H1 (cell line): ENCODE measurements at regions not wholly inside any gene's neighbourhood (a gene's known extent, or its start where the extent isn't known, plus 50 kb on each side); places are given as distances from the start of the nearest gene placed in this dataset.
A peak's percentile ranks its signal among the peaks of the same experiment; 100 is the strongest.

Experiments
- CTCF ChIA-PET: fragments of 300-600 bp; sonication (Branson Sonifier 250); formaldehyde crosslinking; loops from one replicate; lab custom pipeline; 2021; ENCODE audit not compliant: partially characterized antibody; lab: Charles Lee
- POLR2A ChIA-PET: fragments of 300-600 bp; sonication (Branson Sonifier 250); formaldehyde crosslinking; loops from one replicate; lab custom pipeline; 2021; ENCODE audit warnings: inconsistent platforms; ENCODE audit not compliant: partially characterized antibody; lab: Charles Lee
- DNase-seq, 2 experiments: peaks; one replicate each; pipeline versions ENCODE4 v3.0.0 to v3.0.0-alpha.2; 2010 to 2022; ENCODE audit warnings: low spot score in 2 of 2, low read depth in 1 of 2, mixed read lengths in 1 of 2
- FAIRE-seq: peaks from 2 replicates; lab custom pipeline; 2011; peaks lifted over from hg19 to GRCh38; lab: Jason Lieb, UNC
- H2AFZ ChIP-seq: 2 replicates; pipeline ENCODE4 v1.8.1; 2012; ENCODE audit warnings: low read length, inconsistent platforms
- H2AK5ac ChIP-seq: 2 replicates; pipeline ENCODE4 v1.6.1; 2013; ENCODE audit warnings: low read depth, low read length
- H2BK120ac ChIP-seq: replicated peaks from 2 replicates; pipeline ENCODE3; 2013; ENCODE audit warnings: low read depth, low read length, inconsistent platforms
- H2BK12ac ChIP-seq: 2 replicates; pipeline ENCODE4 v1.6.1; 2013; ENCODE audit warnings: low read depth, low read length
- H2BK15ac ChIP-seq: 2 replicates; pipeline ENCODE4 v1.6.1; 2013; ENCODE audit warnings: low read length
- H2BK20ac ChIP-seq: 2 replicates; pipeline ENCODE4 v1.6.1; 2013; ENCODE audit warnings: low read length
- H2BK5ac ChIP-seq: 2 replicates; pipeline ENCODE4 v1.6.1; 2013; ENCODE audit warnings: low read depth, low read length
- H3K14ac ChIP-seq: 2 replicates; pipeline ENCODE4 v1.6.1; 2013; ENCODE audit warnings: inconsistent platforms; ENCODE audit not compliant: insufficient read length
- H3K18ac ChIP-seq: 2 replicates; pipeline ENCODE4 v1.6.1; 2013; ENCODE audit warnings: low read length; ENCODE audit errors: extremely low read depth
- H3K23ac ChIP-seq: 2 replicates; pipeline ENCODE4 v1.6.1; 2013; ENCODE audit warnings: inconsistent platforms; ENCODE audit not compliant: insufficient read length
- H3K23me2 ChIP-seq: 2 replicates; pipeline ENCODE4 v1.6.1; 2013; ENCODE audit warnings: low read depth, low read length
- H3K27ac ChIP-seq: 2 replicates; pipeline ENCODE4 v1.6.1; 2011; ENCODE audit warnings: low read depth, low read length, inconsistent platforms
- H3K27me3 ChIP-seq, 4 experiments: replicated peaks in 1 of 4; 1 replicate in 1 of 4; 2 replicates in 3 of 4; pipeline versions ENCODE4 v1.6.1 to v1.8.1; 2011 to 2013; ENCODE audit warnings: low read length in 3 of 4, mild to moderate bottlenecking in 3 of 4, inconsistent platforms in 2 of 4, mixed read lengths in 2 of 4, moderate library complexity in 1 of 4; ENCODE audit not compliant: control insufficient read depth in 3 of 4, insufficient read depth in 3 of 4; ENCODE audit errors: extremely low read depth in 1 of 4
- H3K36me3 ChIP-seq, 4 experiments: 2 replicates each; pipeline versions ENCODE4 v1.6.1 to v1.8.1; 2011 to 2013; ENCODE audit warnings: mild to moderate bottlenecking in 4 of 4, low read length in 3 of 4, moderate library complexity in 2 of 4, control low read depth in 1 of 4, inconsistent platforms in 1 of 4; ENCODE audit not compliant: insufficient read depth in 4 of 4, control insufficient read depth in 2 of 4
- H3K4ac ChIP-seq: replicated peaks from 2 replicates; pipeline ENCODE3; 2013; ENCODE audit warnings: low read length, low read depth, mixed read lengths, inconsistent platforms; ENCODE audit not compliant: insufficient read length
- H3K4me1 ChIP-seq, 4 experiments: replicated peaks in 1 of 4; 1 replicate in 1 of 4; 2 replicates in 3 of 4; pipeline versions ENCODE4 v1.6.1 to v1.8.1; 2011 to 2013; ENCODE audit warnings: low read length in 3 of 4, inconsistent platforms in 2 of 4, mixed read lengths in 1 of 4; ENCODE audit not compliant: insufficient read depth in 4 of 4, control insufficient read depth in 3 of 4
- H3K4me2 ChIP-seq, 2 experiments: 2 replicates each; pipeline versions ENCODE4 v1.6.1 to v1.8.1; 2011 to 2013; ENCODE audit warnings: low read depth in 2 of 2, low read length in 2 of 2, control low read depth in 1 of 2, inconsistent platforms in 1 of 2, mild to moderate bottlenecking in 1 of 2; ENCODE audit not compliant: insufficient read depth in 1 of 2
- H3K4me3 ChIP-seq, 4 experiments: fragments of 200-600, 300-600 bp in 1 of 4; sonication (generic), shearing (Covaris generic), sonication (Bioruptor Twin) in 1 of 4; 2 replicates each; pipeline versions ENCODE4 v1.5.1 to v1.8.1; 2011 to 2016; ENCODE audit warnings: low read length in 4 of 4, low read depth in 3 of 4, control low read depth in 2 of 4, inconsistent platforms in 2 of 4, mild to moderate bottlenecking in 2 of 4, mixed read lengths in 1 of 4, moderate library complexity in 1 of 4; ENCODE audit not compliant: insufficient read depth in 2 of 4; ENCODE audit errors: extremely low read depth in 1 of 4
- H3K56ac ChIP-seq: replicated peaks from 2 replicates; pipeline ENCODE3; 2013; ENCODE audit warnings: low read depth, mild to moderate bottlenecking, mixed read lengths, low read length, inconsistent platforms; ENCODE audit not compliant: insufficient read length
- H3K79me1 ChIP-seq: 2 replicates; pipeline ENCODE4 v1.6.1; 2013; ENCODE audit warnings: low read depth, low read length, control low read depth
- H3K79me2 ChIP-seq, 2 experiments: 2 replicates each; pipeline versions ENCODE4 v1.6.1 to v1.8.1; 2012 to 2013; ENCODE audit warnings: low read length in 2 of 2, mild to moderate bottlenecking in 2 of 2, inconsistent platforms in 1 of 2; ENCODE audit not compliant: insufficient read depth in 2 of 2, control insufficient read depth in 1 of 2
- H3K9ac ChIP-seq, 4 experiments: replicated peaks in 1 of 4; 1 replicate in 1 of 4; 2 replicates in 3 of 4; pipeline versions ENCODE4 v1.6.1 to v1.8.1; 2011 to 2013; ENCODE audit warnings: low read depth in 3 of 4, low read length in 3 of 4, control low read depth in 2 of 4, mild to moderate bottlenecking in 2 of 4, moderate library complexity in 2 of 4, inconsistent platforms in 1 of 4; ENCODE audit errors: extremely low read depth in 1 of 4
- H3K9me3 ChIP-seq, 2 experiments: 2 replicates each; pipeline versions ENCODE4 v1.6.1 to v1.8.1; 2012 to 2013; ENCODE audit warnings: mild to moderate bottlenecking in 2 of 2, moderate library complexity in 2 of 2, control low read depth in 1 of 2, inconsistent platforms in 1 of 2, low read depth in 1 of 2, low read length in 1 of 2, mixed read lengths in 1 of 2; ENCODE audit not compliant: insufficient read depth in 2 of 2
- H4K20me1 ChIP-seq, 2 experiments: replicated peaks in 1 of 2; 2 replicates each; pipeline versions ENCODE3 to v1.8.1; 2011 to 2013; ENCODE audit warnings: inconsistent platforms in 2 of 2, low read length in 2 of 2, mild to moderate bottlenecking in 1 of 2; ENCODE audit not compliant: insufficient read depth in 2 of 2, control insufficient read depth in 1 of 2
- H4K5ac ChIP-seq: 2 replicates; pipeline ENCODE4 v1.6.1; 2013; ENCODE audit warnings: low read length, low read depth, mixed read lengths, inconsistent platforms; ENCODE audit not compliant: insufficient read length
- H4K8ac ChIP-seq: 2 replicates; pipeline ENCODE4 v1.8.0; 2013; ENCODE audit warnings: mild to moderate bottlenecking, moderate library complexity, low read length, inconsistent platforms; ENCODE audit not compliant: insufficient read depth; ENCODE audit errors: extremely low read depth
- H4K91ac ChIP-seq: replicated peaks from 2 replicates; pipeline ENCODE3; 2013; ENCODE audit warnings: low read length, mixed read lengths, inconsistent platforms; ENCODE audit not compliant: insufficient read length
- BACH1 ChIP-seq: IDR thresholded peaks from 2 replicates; pipeline ENCODE4 v1.6.1; 2012; ENCODE audit warnings: low read length, improper control_type of control experiment
- CBX5 ChIP-seq: fragments of 300-800, 300-1000 bp; sonication (generic); IDR thresholded peaks from 2 replicates; pipeline ENCODE4 v1.7.1; 2016; ENCODE audit warnings: antibody characterized with exemption, low read length, low read depth
- CBX8 ChIP-seq: fragments of 300-800, 300-1000 bp; sonication (generic); IDR thresholded peaks from 2 replicates; pipeline ENCODE4 v1.7.1; 2016; ENCODE audit warnings: low read depth, low read length, borderline replicate concordance
- CEBPB ChIP-seq: IDR thresholded peaks from 2 replicates; pipeline ENCODE4 v1.6.1; 2012; ENCODE audit warnings: low read depth, low read length
- EGR1 ChIP-seq: IDR thresholded peaks from 2 replicates; pipeline ENCODE4 v1.6.1; 2011; ENCODE audit warnings: low read depth, low read length, borderline replicate concordance
- GABPA ChIP-seq: IDR thresholded peaks from 2 replicates; pipeline ENCODE4 v1.6.1; 2011; ENCODE audit warnings: mild to moderate bottlenecking, low read length, moderate library complexity, borderline replicate concordance; ENCODE audit not compliant: insufficient read depth
- KDM4A ChIP-seq: IDR thresholded peaks from one replicate; pipeline ENCODE4 v1.7.1; 2012; ENCODE audit warnings: low read depth, mild to moderate bottlenecking, moderate library complexity, low read length, inconsistent platforms; ENCODE audit not compliant: severe bottlenecking
- SP2 ChIP-seq: IDR thresholded peaks from 2 replicates; pipeline ENCODE4 v1.6.1; 2012; ENCODE audit warnings: mild to moderate bottlenecking, low read length, inconsistent platforms
- SP4 ChIP-seq: IDR thresholded peaks from 2 replicates; pipeline ENCODE4 v1.6.1; 2012; ENCODE audit warnings: low read length, inconsistent platforms
- TAF1 ChIP-seq: IDR thresholded peaks from 2 replicates; pipeline ENCODE4 v1.6.1; 2011; ENCODE audit warnings: mild to moderate bottlenecking, low read depth, low read length
- TEAD4 ChIP-seq: IDR thresholded peaks from 2 replicates; pipeline ENCODE4 v1.6.1; 2012; ENCODE audit warnings: low read depth, low read length, inconsistent platforms, mixed read lengths
- WGBS, 2 experiments: shearing (Covaris generic) in 1 of 2; methylation state at CpG; one replicate each; pipeline versions ENCODE4 v1.1.6 to v1.1.7; 2013 to 2015; ENCODE audit warnings: low lambda C conversion rate in 2 of 2, mixed read lengths in 2 of 2, inconsistent platforms in 1 of 2, low coverage in 1 of 2, missing lambda C conversion rate in 1 of 2; ENCODE audit not compliant: insufficient replicate concordance in 2 of 2, insufficient coverage in 1 of 2, insufficient read length in 1 of 2; ENCODE audit errors: extremely low coverage in 1 of 2, missing lambda C conversion rate in 1 of 2; 5-methylcytosine and 5-hydroxymethylcytosine counted together
- TF ChIP-seq, protein P1 (sequence below): IDR thresholded peaks from 2 replicates; pipeline ENCODE4 v1.6.1; 2012; ENCODE audit warnings: inconsistent platforms

DNA sequence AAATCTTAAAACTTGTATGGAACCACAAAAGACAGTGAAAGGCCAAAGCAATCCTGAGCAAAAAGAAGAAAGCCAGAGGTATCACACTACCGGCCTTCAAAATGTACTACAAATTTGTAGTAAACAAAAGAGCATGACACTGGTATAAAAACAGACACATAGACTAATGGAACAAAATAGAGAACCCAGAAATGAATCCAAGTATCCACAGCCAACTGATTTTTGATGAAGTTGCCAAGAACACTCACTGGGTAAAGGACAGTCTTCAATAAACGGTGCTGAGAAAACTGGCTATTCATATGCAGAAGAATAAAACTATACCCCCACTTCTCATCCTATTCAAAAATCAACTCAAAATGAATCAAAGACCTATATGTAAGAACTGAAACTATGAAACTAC lies 390.1 kb downstream of the PRELID2 start:
- H3K4me3 ChIP-seq = no peak overlapping the region
- H4K5ac ChIP-seq = no peak overlapping the region
- no peaks in the 10 kb centered on the region for H3K27me3 ChIP-seq
- no peaks in the 10 kb centered on the region for H3K9me3 ChIP-seq
- H3K79me2 ChIP-seq = no peaks in the 10 kb centered on the region
- FAIRE-seq (no peak), DNase-seq (no peak)
- H2BK15ac ChIP-seq = no peak overlapping the region
- POLR2A ChIA-PET = no interaction called here
- H4K8ac ChIP-seq = no peak overlapping the region
- no peak overlapping the region for H3K56ac ChIP-seq
- H3K79me1 ChIP-seq = no peaks in the 10 kb centered on the region
- H3K4me2 ChIP-seq = no peak overlapping the region
- no peak overlapping the region for H2BK5ac ChIP-seq
- TF ChIP-seq TEAD4 (no peak), CBX8 (no peak), SP4 (no peak), CEBPB (no peak), TAF1 (no peak), BACH1 (no peak), CBX5 (no peak), KDM4A (no peak), SP2 (no peak), GABPA (no peak), EGR1 (no peak)
- TF ChIP-seq, protein P1, sequence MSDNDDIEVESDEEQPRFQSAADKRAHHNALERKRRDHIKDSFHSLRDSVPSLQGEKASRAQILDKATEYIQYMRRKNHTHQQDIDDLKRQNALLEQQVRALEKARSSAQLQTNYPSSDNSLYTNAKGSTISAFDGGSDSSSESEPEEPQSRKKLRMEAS = no peak
- CTCF ChIA-PET = no interaction called here
- H3K14ac ChIP-seq = no peak overlapping the region
- no peak overlapping the region for H3K18ac ChIP-seq
- H4K20me1 ChIP-seq = no peaks in the 10 kb centered on the region
- H2AK5ac ChIP-seq = no peak overlapping the region
- no peak overlapping the region for H3K23ac ChIP-seq
- H2BK20ac ChIP-seq = no peak overlapping the region
- peak overlapping the region in 1 of 4 experiments; percentile 43; a peak in 1 of 7 replicates for H3K9ac ChIP-seq
- H2BK120ac ChIP-seq = no peak overlapping the region
- no peaks in the 10 kb centered on the region for H3K36me3 ChIP-seq
- no peak overlapping the region for H3K27ac ChIP-seq
- no peak overlapping the region for H4K91ac ChIP-seq
- H3K23me2 ChIP-seq = no peaks in the 10 kb centered on the region
- no peak overlapping the region for H2BK12ac ChIP-seq
- WGBS, 2 experiments = 81% methylated on average over 2 of the region's 2 CpGs; no CpG with 5 or more reads in 1 of the 2 experiments
- no peaks in the 10 kb centered on the region for H3K4me1 ChIP-seq
- no peak overlapping the region for H2AFZ ChIP-seq
- H3K4ac ChIP-seq = no peak overlapping the region
